ENCODE measurements at regions not wholly inside any gene's neighbourhood (a gene's known extent, or its start where the extent isn't known, plus 50 kb on each side); places are given as distances from the start of the nearest gene placed in this dataset.

- Histone ChIP-seq H3K27ac (no peak overlapping the region), H3K4me1 (ENCODE audit: control insufficient read depth in 1 of 2, insufficient read depth in 1 of 2, low read depth in 1 of 2, low read length in 1 of 2) (peaks cover 15% of the 10 kb centered on the region in 2 experiments), H3K36me3 (no peaks in the 10 kb centered on the region), H3K4me3 (ENCODE audit: low read depth in 1 of 2, low read length in 1 of 2) (no peak overlapping the region), H3K9me3 (no peaks in the 10 kb centered on the region), H3K27me3 (no peaks in the 10 kb centered on the region)
- TF ChIP-seq, protein P1, sequence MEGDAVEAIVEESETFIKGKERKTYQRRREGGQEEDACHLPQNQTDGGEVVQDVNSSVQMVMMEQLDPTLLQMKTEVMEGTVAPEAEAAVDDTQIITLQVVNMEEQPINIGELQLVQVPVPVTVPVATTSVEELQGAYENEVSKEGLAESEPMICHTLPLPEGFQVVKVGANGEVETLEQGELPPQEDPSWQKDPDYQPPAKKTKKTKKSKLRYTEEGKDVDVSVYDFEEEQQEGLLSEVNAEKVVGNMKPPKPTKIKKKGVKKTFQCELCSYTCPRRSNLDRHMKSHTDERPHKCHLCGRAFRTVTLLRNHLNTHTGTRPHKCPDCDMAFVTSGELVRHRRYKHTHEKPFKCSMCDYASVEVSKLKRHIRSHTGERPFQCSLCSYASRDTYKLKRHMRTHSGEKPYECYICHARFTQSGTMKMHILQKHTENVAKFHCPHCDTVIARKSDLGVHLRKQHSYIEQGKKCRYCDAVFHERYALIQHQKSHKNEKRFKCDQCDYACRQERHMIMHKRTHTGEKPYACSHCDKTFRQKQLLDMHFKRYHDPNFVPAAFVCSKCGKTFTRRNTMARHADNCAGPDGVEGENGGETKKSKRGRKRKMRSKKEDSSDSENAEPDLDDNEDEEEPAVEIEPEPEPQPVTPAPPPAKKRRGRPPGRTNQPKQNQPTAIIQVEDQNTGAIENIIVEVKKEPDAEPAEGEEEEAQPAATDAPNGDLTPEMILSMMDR (IDR thresholded peaks at IDR 0.05), result no peak
Measured at GRCh38 chr2:51225377-51225776, 193.4 kb upstream of the NRXN1 start.

GRCh38 chr2:51224790-51225189, 192.9 kb upstream of the NRXN1 start:
- Histone ChIP-seq H3K27me3 (no peaks in the 10 kb centered on the region), H3K4me1 (ENCODE audit: control insufficient read depth in 1 of 2, insufficient read depth in 1 of 2, low read depth in 1 of 2, low read length in 1 of 2) (peaks cover 15% of the 10 kb centered on the region in 2 experiments), H3K27ac (peak overlapping the region; percentile 23), H3K4me3 (ENCODE audit: low read depth in 1 of 2, low read length in 1 of 2) (no peak overlapping the region), H3K36me3 (no peaks in the 10 kb centered on the region), H3K9me3 (no peaks in the 10 kb centered on the region)
- TF ChIP-seq, protein P1 (IDR thresholded peaks at IDR 0.05), result no peak

GRCh38 chr2:51222106-51222505, 190.2 kb upstream of the NRXN1 start:
- Histone ChIP-seq H3K36me3 (no peaks in the 10 kb centered on the region), H3K9me3 (no peaks in the 10 kb centered on the region), H3K4me3 (ENCODE audit: low read depth in 1 of 2, low read length in 1 of 2) (no peak overlapping the region), H3K4me1 (ENCODE audit: control insufficient read depth in 1 of 2, insufficient read depth in 1 of 2, low read depth in 1 of 2, low read length in 1 of 2) (peaks cover 15% of the 10 kb centered on the region in 2 experiments), H3K27ac (no peak overlapping the region), H3K27me3 (no peaks in the 10 kb centered on the region)
- TF ChIP-seq, protein P1 (IDR thresholded peaks at IDR 0.05), result no peak

DNA sequence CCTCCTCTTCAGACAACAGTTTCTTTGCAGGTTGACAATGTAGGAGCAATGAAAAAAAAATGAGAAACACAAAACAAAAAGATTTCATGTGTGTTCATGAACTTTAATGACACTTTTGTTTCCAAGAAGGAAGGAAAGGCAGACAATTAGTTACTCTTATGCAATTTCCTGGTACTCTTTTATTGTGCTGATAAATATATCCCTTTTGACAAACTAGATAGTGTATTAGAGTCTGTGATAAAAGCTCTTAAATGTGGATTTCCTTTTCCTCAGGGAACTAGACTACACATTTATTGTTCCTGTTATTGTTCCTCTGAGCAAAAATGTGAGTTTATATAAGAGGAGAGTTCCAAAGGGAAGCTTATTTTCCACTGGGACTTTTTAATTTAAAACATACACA, 188.7 kb upstream of the NRXN1 start:
- no peaks in the 10 kb centered on the region for H3K27me3 ChIP-seq
- no peak overlapping the region for H3K27ac ChIP-seq
- peaks cover 13% of the 10 kb centered on the region in 2 experiments for H3K4me1 ChIP-seq (ENCODE audit: control insufficient read depth in 1 of 2, insufficient read depth in 1 of 2, low read depth in 1 of 2, low read length in 1 of 2)
- no peaks in the 10 kb centered on the region for H3K36me3 ChIP-seq
- H3K4me3 ChIP-seq (ENCODE audit: low read depth in 1 of 2, low read length in 1 of 2), result no peak overlapping the region
- TF ChIP-seq, protein P1 (IDR thresholded peaks at IDR 0.05), result no peak
- H3K9me3 ChIP-seq, result no peaks in the 10 kb centered on the region

GRCh38 chr2:51220080-51220479, 188.1 kb upstream of the NRXN1 start:
- Histone ChIP-seq H3K27me3 (no peaks in the 10 kb centered on the region), H3K4me3 (ENCODE audit: low read depth in 1 of 2, low read length in 1 of 2) (no peak overlapping the region), H3K27ac (no peak overlapping the region), H3K9me3 (no peaks in the 10 kb centered on the region), H3K36me3 (no peaks in the 10 kb centered on the region), H3K4me1 (ENCODE audit: control insufficient read depth in 1 of 2, insufficient read depth in 1 of 2, low read depth in 1 of 2, low read length in 1 of 2) (peaks cover 8% of the 10 kb centered on the region in 2 experiments)
- TF ChIP-seq, protein P1 (IDR thresholded peaks at IDR 0.05), result no peak

DNA sequence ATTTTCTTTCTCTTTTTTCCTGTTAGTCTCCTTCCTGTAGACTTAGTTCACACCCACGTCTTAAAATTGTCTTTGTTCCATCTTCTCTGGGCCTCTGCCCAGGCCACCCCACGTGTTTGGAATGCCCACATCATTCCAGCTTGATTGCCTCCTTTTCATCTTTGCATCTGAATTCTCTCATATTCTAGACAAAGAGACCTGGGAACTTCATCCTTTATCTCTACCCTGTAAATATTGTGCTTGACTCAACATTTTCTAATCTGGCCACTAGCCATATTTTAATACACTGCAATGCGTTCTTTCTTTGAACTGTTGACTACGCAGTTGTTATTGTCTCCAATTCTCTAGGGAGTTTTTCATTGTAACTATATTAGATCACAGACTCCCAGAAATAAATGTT, 187.5 kb upstream of the NRXN1 start:
- H3K27me3 ChIP-seq, result no peaks in the 10 kb centered on the region
- TF ChIP-seq, protein P1 (IDR thresholded peaks at IDR 0.05), result no peak
- no peaks in the 10 kb centered on the region for H3K36me3 ChIP-seq
- H3K27ac ChIP-seq, result no peak overlapping the region
- peaks cover 2% of the 10 kb centered on the region in 2 experiments for H3K4me1 ChIP-seq (ENCODE audit: control insufficient read depth in 1 of 2, insufficient read depth in 1 of 2, low read depth in 1 of 2, low read length in 1 of 2)
- no peak overlapping the region for H3K4me3 ChIP-seq (ENCODE audit: low read depth in 1 of 2, low read length in 1 of 2)
- H3K9me3 ChIP-seq, result no peaks in the 10 kb centered on the region
